ENCODE measurements at regions not wholly inside any gene's neighbourhood (a gene's known extent, or its start where the extent isn't known, plus 50 kb on each side); places are given as distances from the start of the nearest gene placed in this dataset.

- intact Hi-C loops (cut with micrococcal nuclease): no loop called here
- TF ChIP-seq EZH2 (IDR thresholded peaks at IDR 0.05; ENCODE audit: borderline replicate concordance, low read depth, low read length, severe bottlenecking): no peak
- TF ChIP-seq FOS (IDR thresholded peaks at IDR 0.05; ENCODE audit: borderline replicate concordance, insufficient read depth, low read length): no peak
- no peak for TF ChIP-seq MYC (IDR thresholded peaks at IDR 0.05; ENCODE audit: low read depth, low read length)
- no peak for TF ChIP-seq JUN (IDR thresholded peaks at IDR 0.05; ENCODE audit: borderline replicate concordance, insufficient read depth, insufficient read length, low read depth)
- no peak for TF ChIP-seq CTCF (IDR thresholded peaks at IDR 0.05; ENCODE audit: extremely low read depth in 1 of 2, insufficient read depth in 1 of 2, low read depth in 1 of 2, low read length in 2 of 2)
- no peak for TF ChIP-seq POLR2AphosphoS5 (IDR thresholded peaks at IDR 0.05; ENCODE audit: insufficient read depth, low read depth, low read length)
- TF ChIP-seq GATA2 (IDR thresholded peaks at IDR 0.05; ENCODE audit: insufficient read depth, insufficient read length, low read depth, low read length): no peak
- TF ChIP-seq MAX (IDR thresholded peaks at IDR 0.05; ENCODE audit: insufficient read depth, insufficient read length): no peak
- no peak for TF ChIP-seq POLR2A (IDR thresholded peaks at IDR 0.05; ENCODE audit: low read depth, low read length)
- ChIA-PET POLR2A (interaction anchor here (0.6 kb wide), 1 partner anchor 325 kb away, joined by 5 read pairs; no protein-coding TSS in a partner anchor), CTCF (no interaction called here)
- H3K9me3 ChIP-seq (replicated peaks; ENCODE audit: control insufficient read depth, insufficient read depth, low read length): peaks cover 2% of the 10 kb centered on the region
- H3K9me1 ChIP-seq (replicated peaks; ENCODE audit: control insufficient read depth, extremely low read depth, insufficient read depth, low read length): no peaks in the 10 kb centered on the region
- no peak overlapping the region for H3K4me2 ChIP-seq (ENCODE audit: insufficient read depth, low read length)
- no peaks in the 10 kb centered on the region for H3K4me1 ChIP-seq (ENCODE audit: control insufficient read depth, extremely low read depth, insufficient read depth, low read length)
- H2AFZ ChIP-seq (ENCODE audit: low read depth, low read length): no peak overlapping the region
- no peaks in the 10 kb centered on the region for H3K79me2 ChIP-seq (ENCODE audit: control insufficient read depth, insufficient read depth, low read length)
- FAIRE-seq (no peak), DNase-seq (ENCODE audit: low read depth, low spot score) (no peak)
- H3K9ac ChIP-seq (replicated peaks; ENCODE audit: extremely low read depth, insufficient read depth, low read length): no peak overlapping the region
- dilution Hi-C loops (cut with MboI; ENCODE audit: extremely low pct_ligation_motif_present, low sequenced_read_pairs): no loop called here
- H3K36me3 ChIP-seq (ENCODE audit: control insufficient read depth in 2 of 2, extremely low read depth in 1 of 2, insufficient read depth in 2 of 2, low read length in 2 of 2): no peaks in the 10 kb centered on the region
- H3K27ac ChIP-seq (ENCODE audit: insufficient read depth, low read depth, low read length): no peak overlapping the region
- no peaks in the 10 kb centered on the region for H3K27me3 ChIP-seq (ENCODE audit: control insufficient read depth in 2 of 2, insufficient read depth in 2 of 2, low read length in 2 of 2)
- no peaks in the 10 kb centered on the region for H4K20me1 ChIP-seq (replicated peaks; ENCODE audit: control insufficient read depth, extremely low read depth, insufficient read depth, low read length)
- no TSS peak for BruUV-seq (replicated peaks)
- no peak overlapping the region for H3K4me3 ChIP-seq (replicated peaks in 1 of 3; ENCODE audit: insufficient read depth in 1 of 3, low read depth in 1 of 3, low read length in 3 of 3)
Measured at GRCh38 chr17:72444517-72445054, 323.8 kb downstream of the SOX9 start.
